ENCODE measurements at regions not wholly inside any gene's neighbourhood (a gene's known extent, or its start where the extent isn't known, plus 50 kb on each side); places are given as distances from the start of the nearest gene placed in this dataset.

DNA sequence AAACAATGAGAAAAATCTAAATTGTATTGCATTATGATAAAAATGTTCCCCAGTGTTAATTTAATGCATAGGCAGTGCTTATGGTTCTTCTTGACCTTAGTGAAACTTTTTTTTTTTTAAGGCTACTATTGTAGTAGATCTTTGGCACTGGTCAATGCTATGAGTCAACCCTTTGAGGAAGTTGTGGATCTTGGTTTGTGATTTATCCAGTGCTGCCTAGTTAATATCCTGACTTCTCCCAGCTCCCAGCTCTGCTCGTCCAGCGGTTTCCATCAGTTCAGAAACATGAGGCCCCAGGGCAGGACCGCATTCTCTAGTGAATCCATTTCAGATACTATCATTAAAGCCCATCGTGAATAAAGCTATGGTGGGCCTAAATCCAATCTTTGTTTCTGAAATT lies 364.5 kb upstream of the JARID2 start:
- DNase-seq (no peak), ATAC-seq (ENCODE audit: low FRiP score in 2 of 2) (peak in 1 of 2 donors; percentile 75)
- Histone ChIP-seq H3K9me3 (no peaks in the 10 kb centered on the region), H3K36me3 (no peaks in the 10 kb centered on the region), H3K27me3 (no peaks in the 10 kb centered on the region), H3K4me3 (no peak overlapping the region), H3K27ac (no peak overlapping the region), H3K4me1 (peaks cover 4 to 22% (median 13%) of the 10 kb centered on the region in 4 donors)
- TF ChIP-seq EP300 (IDR thresholded peaks at IDR 0.05) (no peak), POLR2A (IDR thresholded peaks at IDR 0.05) (no peak)
- TF ChIP-seq, protein P1, sequence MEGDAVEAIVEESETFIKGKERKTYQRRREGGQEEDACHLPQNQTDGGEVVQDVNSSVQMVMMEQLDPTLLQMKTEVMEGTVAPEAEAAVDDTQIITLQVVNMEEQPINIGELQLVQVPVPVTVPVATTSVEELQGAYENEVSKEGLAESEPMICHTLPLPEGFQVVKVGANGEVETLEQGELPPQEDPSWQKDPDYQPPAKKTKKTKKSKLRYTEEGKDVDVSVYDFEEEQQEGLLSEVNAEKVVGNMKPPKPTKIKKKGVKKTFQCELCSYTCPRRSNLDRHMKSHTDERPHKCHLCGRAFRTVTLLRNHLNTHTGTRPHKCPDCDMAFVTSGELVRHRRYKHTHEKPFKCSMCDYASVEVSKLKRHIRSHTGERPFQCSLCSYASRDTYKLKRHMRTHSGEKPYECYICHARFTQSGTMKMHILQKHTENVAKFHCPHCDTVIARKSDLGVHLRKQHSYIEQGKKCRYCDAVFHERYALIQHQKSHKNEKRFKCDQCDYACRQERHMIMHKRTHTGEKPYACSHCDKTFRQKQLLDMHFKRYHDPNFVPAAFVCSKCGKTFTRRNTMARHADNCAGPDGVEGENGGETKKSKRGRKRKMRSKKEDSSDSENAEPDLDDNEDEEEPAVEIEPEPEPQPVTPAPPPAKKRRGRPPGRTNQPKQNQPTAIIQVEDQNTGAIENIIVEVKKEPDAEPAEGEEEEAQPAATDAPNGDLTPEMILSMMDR (IDR thresholded peaks at IDR 0.05): no peak
- 86 to 88% methylated on average over 4 of the region's 4 CpGs for WGBS, 2 donors

DNA sequence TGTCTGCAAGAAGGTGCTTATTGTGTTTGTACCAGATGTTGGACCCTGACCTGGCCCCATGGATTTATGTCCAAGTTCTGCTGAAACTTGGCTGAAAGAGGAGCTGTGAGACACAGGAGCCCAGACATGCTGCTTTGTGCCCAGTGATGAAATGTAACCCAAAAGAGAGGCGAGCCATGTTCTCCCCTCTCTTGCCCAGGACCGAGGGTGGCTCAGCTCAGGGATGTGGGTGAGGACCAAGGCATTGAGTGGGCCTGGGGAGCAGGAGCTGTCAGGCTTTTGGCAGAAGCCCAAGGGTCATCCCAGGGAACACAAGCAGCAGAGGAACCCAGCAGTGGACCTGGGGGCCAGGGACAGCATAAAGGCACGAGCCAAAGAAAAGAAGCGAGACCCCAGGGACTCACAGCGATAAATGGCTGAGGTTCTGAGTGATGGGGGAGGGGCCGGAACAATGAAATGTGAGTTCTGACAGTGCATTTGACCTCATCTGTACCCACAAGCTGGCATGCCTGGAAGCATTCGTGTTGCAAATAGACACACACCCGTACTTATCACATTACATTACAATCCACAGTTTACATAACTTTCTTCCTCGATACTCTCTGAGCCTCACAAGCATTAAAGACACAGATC lies 363.4 kb upstream of the JARID2 start:
- H3K9me3 ChIP-seq: no peaks in the 10 kb centered on the region
- WGBS, 2 donors: 57 to 65% methylated on average over 9 of the region's 9 CpGs
- no peak for ATAC-seq (ENCODE audit: low FRiP score in 2 of 2)
- H3K27ac ChIP-seq: no peak overlapping the region
- no peak for DNase-seq
- H3K36me3 ChIP-seq: no peaks in the 10 kb centered on the region
- H3K4me1 ChIP-seq: peaks cover 4 to 17% (median 12%) of the 10 kb centered on the region in 4 donors
- TF ChIP-seq EP300 (IDR thresholded peaks at IDR 0.05) (no peak), POLR2A (IDR thresholded peaks at IDR 0.05) (no peak), POLR2AphosphoS5 (IDR thresholded peaks at IDR 0.05) (no peak)
- TF ChIP-seq, protein P1 (IDR thresholded peaks at IDR 0.05): no peak
- H3K4me3 ChIP-seq: no peak overlapping the region
- H3K27me3 ChIP-seq: no peaks in the 10 kb centered on the region

DNA sequence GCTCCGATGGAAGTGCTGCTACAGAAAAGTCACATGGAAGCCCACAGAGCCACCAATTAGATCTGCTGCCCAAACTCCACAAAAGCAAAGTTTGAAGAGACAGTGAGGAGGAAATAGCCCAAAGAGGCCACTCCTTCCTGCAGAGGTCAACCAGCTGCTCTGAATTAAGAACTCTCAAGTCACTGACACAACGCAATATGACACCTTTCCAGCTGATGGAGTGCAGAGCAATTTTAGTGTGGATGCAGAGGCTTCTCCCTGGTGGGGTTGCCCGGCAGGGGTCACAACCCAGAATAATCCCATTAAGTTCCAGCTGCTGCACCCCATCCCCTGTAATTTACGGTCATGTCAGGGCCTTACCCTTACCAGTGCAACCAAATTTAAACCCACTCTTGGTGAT lies 361.9 kb upstream of the JARID2 start:
- ATAC-seq (ENCODE audit: low FRiP score in 2 of 2) (no peak), DNase-seq (no peak)
- TF ChIP-seq, protein P1 (IDR thresholded peaks at IDR 0.05): no peak
- TF ChIP-seq POLR2AphosphoS5 (IDR thresholded peaks at IDR 0.05): no peak
- TF ChIP-seq EP300 (IDR thresholded peaks at IDR 0.05): no peak
- TF ChIP-seq POLR2A (IDR thresholded peaks at IDR 0.05): no peak
- H3K4me3 ChIP-seq: no peak overlapping the region
- H3K27me3 ChIP-seq: no peaks in the 10 kb centered on the region
- H3K27ac ChIP-seq: no peak overlapping the region
- H3K36me3 ChIP-seq: no peaks in the 10 kb centered on the region
- peaks cover 4 to 17% (median 10%) of the 10 kb centered on the region in 4 donors for H3K4me1 ChIP-seq
- 74 to 76% methylated on average over 3 to 4 of the region's 4 CpGs for WGBS, 2 donors
- H3K9me3 ChIP-seq: no peaks in the 10 kb centered on the region

DNA sequence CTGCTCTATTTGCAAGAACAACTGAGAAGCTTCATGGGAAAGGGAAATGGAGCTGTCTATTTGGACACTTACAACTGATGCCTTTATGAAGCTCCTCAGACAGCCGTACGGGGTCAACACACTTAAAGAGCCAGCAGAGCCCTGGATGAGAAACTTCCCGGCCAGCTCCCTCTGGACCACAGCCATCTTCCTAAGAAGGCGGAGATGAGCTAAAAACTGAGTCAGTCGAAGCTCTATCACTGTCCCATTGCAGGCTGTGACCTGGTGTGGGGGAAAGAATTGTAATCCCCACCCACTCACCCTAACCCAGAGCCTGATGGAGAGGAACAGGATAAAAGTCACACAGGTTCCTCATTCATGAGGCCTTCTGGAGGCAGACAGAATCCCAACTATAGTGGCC lies 360.4 kb upstream of the JARID2 start:
- WGBS, 2 donors: 82 to 83% methylated on average over 5 of the region's 5 CpGs
- ATAC-seq (ENCODE audit: low FRiP score in 2 of 2): no peak

More for the DNA sequence above, 360.4 kb upstream of the JARID2 start:
- no peak overlapping the region for H3K4me3 ChIP-seq
- TF ChIP-seq POLR2AphosphoS5 (IDR thresholded peaks at IDR 0.05): no peak
- TF ChIP-seq, protein P1 (IDR thresholded peaks at IDR 0.05): no peak
- TF ChIP-seq POLR2A (IDR thresholded peaks at IDR 0.05): no peak
- DNase-seq: no peak
- H3K27me3 ChIP-seq: no peaks in the 10 kb centered on the region
- peaks cover 0 to 17% (median 7%) of the 10 kb centered on the region in 4 donors for H3K4me1 ChIP-seq
- H3K36me3 ChIP-seq: no peaks in the 10 kb centered on the region
- no peak overlapping the region for H3K27ac ChIP-seq
- H3K9me3 ChIP-seq: no peaks in the 10 kb centered on the region

All from upper lobe of left lung (tissue), 6 donors.